ENCODE measurements at regions not wholly inside any gene's neighbourhood (a gene's known extent, or its start where the extent isn't known, plus 50 kb on each side); places are given as distances from the start of the nearest gene placed in this dataset.

DNA sequence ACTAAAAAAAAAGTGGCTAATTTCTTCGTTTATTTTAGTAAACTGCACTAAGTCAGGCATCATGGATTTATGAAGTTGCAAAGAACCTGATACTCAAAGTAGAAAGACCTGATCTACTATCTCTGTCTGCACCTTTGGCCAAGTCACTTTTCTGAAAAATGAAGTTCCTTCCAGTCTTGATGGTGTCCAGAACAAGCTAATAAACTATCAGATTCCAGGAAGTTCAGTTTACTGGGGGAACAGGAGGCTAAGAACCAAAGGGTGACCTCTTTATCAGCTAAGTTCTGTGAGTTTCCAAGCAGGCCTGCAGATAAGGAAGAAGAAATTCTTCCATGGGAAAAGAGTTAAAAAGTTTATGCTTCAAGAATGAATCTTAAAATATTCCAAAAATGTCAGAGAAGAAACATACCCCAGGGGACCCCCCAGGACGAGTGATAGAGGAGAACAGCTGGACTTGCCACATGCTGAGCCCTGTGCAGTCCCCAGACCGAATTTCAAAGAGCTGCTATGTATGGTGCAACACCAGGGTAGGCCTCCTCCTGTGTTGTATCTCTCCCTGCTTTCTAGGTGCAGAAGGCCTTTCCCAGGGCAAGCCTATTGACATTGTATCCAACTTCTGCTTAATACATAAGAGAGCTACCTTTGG is 72.8 kb upstream of the FGGY start:
- Histone ChIP-seq H3K9me3 (replicated peaks; ENCODE audit: control insufficient read depth, insufficient read depth, low read depth, low read length) (no peaks in the 10 kb centered on the region), H3K4me1 (replicated peaks in 1 of 2; ENCODE audit: control insufficient read depth in 2 of 2, insufficient read depth in 2 of 2, low read length in 2 of 2) (peaks cover 0 to 2% of the 10 kb centered on the region in 2 experiments; a peak in 1 of 5 replicates), H3K27me3 (ENCODE audit: control insufficient read depth in 2 of 2, insufficient read depth in 2 of 2, low read length in 2 of 2) (no peaks in the 10 kb centered on the region), H3K36me3 (ENCODE audit: control insufficient read depth, insufficient read depth, low read length) (no peaks in the 10 kb centered on the region), H2AFZ (ENCODE audit: low read depth, low read length) (no peak overlapping the region), H3K27ac (ENCODE audit: extremely low read depth, low read depth, low read length) (no peak overlapping the region), H3K9me1 (ENCODE audit: control insufficient read depth, insufficient read depth, low read length) (no peaks in the 10 kb centered on the region), H4K20me1 (replicated peaks; ENCODE audit: control insufficient read depth, insufficient read depth, low read length) (no peaks in the 10 kb centered on the region), H3K79me2 (ENCODE audit: control insufficient read depth, insufficient read depth, low read length) (no peaks in the 10 kb centered on the region), H3K4me2 (ENCODE audit: insufficient read depth, low read length) (no peak overlapping the region), H3K4me3 (no peak overlapping the region), H3K9ac (ENCODE audit: insufficient read depth in 1 of 2, low read depth in 2 of 2, low read length in 2 of 2) (no peak overlapping the region)
- intact Hi-C loops (cut with micrococcal nuclease), result no loop called here
- no TSS peak for BruUV-seq (replicated peaks)
- ATAC-seq, result no peak
- peak in 1 of 4 experiments; percentile 47 for DNase-seq (ENCODE audit: extremely low read depth in 1 of 4, low spot score in 3 of 4)
- FAIRE-seq, result peak; percentile 6
- in situ Hi-C loops (cut with MboI), result no loop called here
- WGBS (ENCODE audit: insufficient coverage, low coverage, missing lambda C conversion rate), result 0% methylated on average over 3 of the region's 3 CpGs
- POLR2A ChIA-PET, result interaction anchor here (0.9 to 2.0 kb wide), 2 partner anchors 9 to 33 kb away, joined by 3 to 7 read pairs; no protein-coding TSS in a partner anchor
- CTCF ChIA-PET (ENCODE audit: low intra/inter-chr PET ratio), result no interaction called here
- TF ChIP-seq, protein P1, sequence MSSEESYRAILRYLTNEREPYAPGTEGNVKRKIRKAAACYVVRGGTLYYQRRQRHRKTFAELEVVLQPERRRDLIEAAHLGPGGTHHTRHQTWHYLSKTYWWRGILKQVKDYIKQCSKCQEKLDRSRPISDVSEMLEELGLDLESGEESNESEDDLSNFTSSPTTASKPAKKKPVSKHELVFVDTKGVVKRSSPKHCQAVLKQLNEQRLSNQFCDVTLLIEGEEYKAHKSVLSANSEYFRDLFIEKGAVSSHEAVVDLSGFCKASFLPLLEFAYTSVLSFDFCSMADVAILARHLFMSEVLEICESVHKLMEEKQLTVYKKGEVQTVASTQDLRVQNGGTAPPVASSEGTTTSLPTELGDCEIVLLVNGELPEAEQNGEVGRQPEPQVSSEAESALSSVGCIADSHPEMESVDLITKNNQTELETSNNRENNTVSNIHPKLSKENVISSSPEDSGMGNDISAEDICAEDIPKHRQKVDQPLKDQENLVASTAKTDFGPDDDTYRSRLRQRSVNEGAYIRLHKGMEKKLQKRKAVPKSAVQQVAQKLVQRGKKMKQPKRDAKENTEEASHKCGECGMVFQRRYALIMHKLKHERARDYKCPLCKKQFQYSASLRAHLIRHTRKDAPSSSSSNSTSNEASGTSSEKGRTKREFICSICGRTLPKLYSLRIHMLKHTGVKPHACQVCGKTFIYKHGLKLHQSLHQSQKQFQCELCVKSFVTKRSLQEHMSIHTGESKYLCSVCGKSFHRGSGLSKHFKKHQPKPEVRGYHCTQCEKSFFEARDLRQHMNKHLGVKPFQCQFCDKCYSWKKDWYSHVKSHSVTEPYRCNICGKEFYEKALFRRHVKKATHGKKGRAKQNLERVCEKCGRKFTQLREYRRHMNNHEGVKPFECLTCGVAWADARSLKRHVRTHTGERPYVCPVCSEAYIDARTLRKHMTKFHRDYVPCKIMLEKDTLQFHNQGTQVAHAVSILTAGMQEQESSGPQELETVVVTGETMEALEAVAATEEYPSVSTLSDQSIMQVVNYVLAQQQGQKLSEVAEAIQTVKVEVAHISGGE (CRISPR knock-in tag; IDR thresholded peaks at IDR 0.05), result no peak
- TF ChIP-seq, protein P2, sequence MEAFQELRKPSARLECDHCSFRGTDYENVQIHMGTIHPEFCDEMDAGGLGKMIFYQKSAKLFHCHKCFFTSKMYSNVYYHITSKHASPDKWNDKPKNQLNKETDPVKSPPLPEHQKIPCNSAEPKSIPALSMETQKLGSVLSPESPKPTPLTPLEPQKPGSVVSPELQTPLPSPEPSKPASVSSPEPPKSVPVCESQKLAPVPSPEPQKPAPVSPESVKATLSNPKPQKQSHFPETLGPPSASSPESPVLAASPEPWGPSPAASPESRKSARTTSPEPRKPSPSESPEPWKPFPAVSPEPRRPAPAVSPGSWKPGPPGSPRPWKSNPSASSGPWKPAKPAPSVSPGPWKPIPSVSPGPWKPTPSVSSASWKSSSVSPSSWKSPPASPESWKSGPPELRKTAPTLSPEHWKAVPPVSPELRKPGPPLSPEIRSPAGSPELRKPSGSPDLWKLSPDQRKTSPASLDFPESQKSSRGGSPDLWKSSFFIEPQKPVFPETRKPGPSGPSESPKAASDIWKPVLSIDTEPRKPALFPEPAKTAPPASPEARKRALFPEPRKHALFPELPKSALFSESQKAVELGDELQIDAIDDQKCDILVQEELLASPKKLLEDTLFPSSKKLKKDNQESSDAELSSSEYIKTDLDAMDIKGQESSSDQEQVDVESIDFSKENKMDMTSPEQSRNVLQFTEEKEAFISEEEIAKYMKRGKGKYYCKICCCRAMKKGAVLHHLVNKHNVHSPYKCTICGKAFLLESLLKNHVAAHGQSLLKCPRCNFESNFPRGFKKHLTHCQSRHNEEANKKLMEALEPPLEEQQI (IDR thresholded peaks at IDR 0.05), result no peak
- TF ChIP-seq, protein P3, sequence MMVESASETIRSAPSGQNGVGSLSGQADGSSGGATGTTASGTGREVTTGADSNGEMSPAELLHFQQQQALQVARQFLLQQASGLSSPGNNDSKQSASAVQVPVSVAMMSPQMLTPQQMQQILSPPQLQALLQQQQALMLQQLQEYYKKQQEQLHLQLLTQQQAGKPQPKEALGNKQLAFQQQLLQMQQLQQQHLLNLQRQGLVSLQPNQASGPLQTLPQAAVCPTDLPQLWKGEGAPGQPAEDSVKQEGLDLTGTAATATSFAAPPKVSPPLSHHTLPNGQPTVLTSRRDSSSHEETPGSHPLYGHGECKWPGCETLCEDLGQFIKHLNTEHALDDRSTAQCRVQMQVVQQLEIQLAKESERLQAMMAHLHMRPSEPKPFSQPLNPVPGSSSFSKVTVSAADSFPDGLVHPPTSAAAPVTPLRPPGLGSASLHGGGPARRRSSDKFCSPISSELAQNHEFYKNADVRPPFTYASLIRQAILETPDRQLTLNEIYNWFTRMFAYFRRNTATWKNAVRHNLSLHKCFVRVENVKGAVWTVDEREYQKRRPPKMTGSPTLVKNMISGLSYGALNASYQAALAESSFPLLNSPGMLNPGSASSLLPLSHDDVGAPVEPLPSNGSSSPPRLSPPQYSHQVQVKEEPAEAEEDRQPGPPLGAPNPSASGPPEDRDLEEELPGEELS (CRISPR knock-in tag; IDR thresholded peaks at IDR 0.05; ENCODE audit: borderline replicate concordance), result no peak
- TF ChIP-seq NFXL1 (CRISPR knock-in tag; IDR thresholded peaks at IDR 0.05), result no peak
- TF ChIP-seq EP300 (IDR thresholded peaks at IDR 0.05; ENCODE audit: low read length), result peak; percentile 6; the same call in 1 of the 2 replicates
- no peak for TF ChIP-seq TAF15 (IDR thresholded peaks at IDR 0.05; ENCODE audit: low read depth, low read length)
- TF ChIP-seq CREM (IDR thresholded peaks at IDR 0.05; ENCODE audit: low read depth), result no peak
- no peak for TF ChIP-seq SREBF2 (CRISPR knock-in tag; IDR thresholded peaks at IDR 0.05)
- TF ChIP-seq MEF2A (IDR thresholded peaks at IDR 0.05; ENCODE audit: control insufficient read depth, low read depth, low read length), result no peak
- no peak for TF ChIP-seq NR2F6 (CRISPR knock-in tag; IDR thresholded peaks at IDR 0.05)
- TF ChIP-seq C11orf30 (IDR thresholded peaks at IDR 0.05; ENCODE audit: low read depth), result no peak
- TF ChIP-seq ZNF408 (CRISPR knock-in tag; IDR thresholded peaks at IDR 0.05; ENCODE audit: low read depth), result no peak
- TF ChIP-seq IRF2 (CRISPR knock-in tag; IDR thresholded peaks at IDR 0.05), result no peak
- TF ChIP-seq ZNF324 (CRISPR knock-in tag; IDR thresholded peaks at IDR 0.05), result no peak
